Ascending aorta (tissue), 2 donors: ENCODE measurements at regions not wholly inside any gene's neighbourhood (a gene's known extent, or its start where the extent isn't known, plus 50 kb on each side); places are given as distances from the start of the nearest gene placed in this dataset.
"Not testable (repeated sequence)": the region's sequence is repeated elsewhere in the genome, so short reads cannot be mapped to it uniquely, and the experiment has no call there.

ENCODE experiments used
- DNase-seq, 2 donors: peaks; one replicate each; pipeline ENCODE4 v3.0.0-alpha.2; 2019; ENCODE audit warnings: low spot score in 2 of 2
- H3K27ac ChIP-seq, 2 donors: fragments of 200-600 bp; sonication (generic); one replicate each; pipeline ENCODE4 v1.5.1; 2016 to 2017; ENCODE audit warnings: mild to moderate bottlenecking in 1 of 2
- H3K27me3 ChIP-seq: fragments of 200-600 bp; sonication (generic); one replicate; pipeline ENCODE4 v1.5.1; 2017
- H3K36me3 ChIP-seq, 2 donors: fragments of 200-600 bp; sonication (generic); one replicate each; pipeline ENCODE4 v1.5.1; 2016
- H3K4me1 ChIP-seq, 2 donors: fragments of 200-600 bp; sonication (generic); one replicate each; pipeline ENCODE4 v1.5.1; 2016 to 2017; ENCODE audit warnings: mild to moderate bottlenecking in 1 of 2
- H3K4me3 ChIP-seq, 2 donors: fragments of 200-600 bp; sonication (generic); one replicate each; pipeline ENCODE4 v1.5.1; 2016 to 2017; ENCODE audit warnings: mild to moderate bottlenecking in 1 of 2
- H3K9me3 ChIP-seq, 2 donors: fragments of 200-600 bp; sonication (generic); one replicate each; pipeline ENCODE4 v1.5.1; 2016
- CTCF ChIP-seq, 3 experiments: fragments of 200-600 bp in 2 of 3; fragments of 450-650 bp in 1 of 3; sonication (generic) in 2 of 3; IDR thresholded peaks; one replicate each; pipeline ENCODE4 v1.5.1; 2016 to 2019; ENCODE audit warnings: antibody characterized with exemption in 3 of 3, mild to moderate bottlenecking in 1 of 3, moderate library complexity in 1 of 3
- intact Hi-C: fragments of 100-400 bp; cut with DNase I; formaldehyde crosslinking; loops from one replicate; pipeline ENCODE4 v1.15.1; 2023

- Histone ChIP-seq H3K4me3 (no peak overlapping the region), H3K36me3 (no peaks in the 10 kb centered on the region), H3K27me3 (no peaks in the 10 kb centered on the region), H3K9me3 (no peaks in the 10 kb centered on the region), H3K27ac (no peak overlapping the region), H3K4me1 (peaks cover 6 to 10% of the 10 kb centered on the region in 2 donors)
- intact Hi-C loops: no loop called here
- no peak for TF ChIP-seq CTCF (IDR thresholded peaks at IDR 0.05)
- DNase-seq: no peak
Measured at GRCh38 chr5:38670878-38671277, 114.4 kb upstream of the LIFR start.

- Histone ChIP-seq H3K36me3 (no peaks in the 10 kb centered on the region), H3K27ac (no peak overlapping the region), H3K4me3 (no peak overlapping the region), H3K27me3 (no peaks in the 10 kb centered on the region), H3K4me1 (no peaks in the 10 kb centered on the region), H3K9me3 (no peaks in the 10 kb centered on the region)
- intact Hi-C loops: no loop called here
- TF ChIP-seq CTCF (IDR thresholded peaks at IDR 0.05): no peak
- DNase-seq: no peak
Measured at GRCh38 chr5:38672059-38672788, 115.8 kb upstream of the LIFR start.

- intact Hi-C loops: no loop called here
- Histone ChIP-seq H3K27ac (no peak overlapping the region), H3K27me3 (no peaks in the 10 kb centered on the region), H3K36me3 (no peaks in the 10 kb centered on the region), H3K4me3 (no peak overlapping the region), H3K9me3 (no peaks in the 10 kb centered on the region), H3K4me1 (no peaks in the 10 kb centered on the region)
- no peak for DNase-seq
- no peak for TF ChIP-seq CTCF (IDR thresholded peaks at IDR 0.05)
Measured at GRCh38 chr5:38673671-38674071, 117.2 kb upstream of the LIFR start.

GRCh38 chr5:38675443-38675842, 119.0 kb upstream of the LIFR start:
- no peak overlapping the region for H3K4me3 ChIP-seq

GRCh38 chr5:38677636-38678035, 121.2 kb upstream of the LIFR start:
- Histone ChIP-seq H3K9me3 (no peaks in the 10 kb centered on the region), H3K4me3 (no peak overlapping the region), H3K36me3 (no peaks in the 10 kb centered on the region), H3K27ac (no peak overlapping the region), H3K27me3 (no peaks in the 10 kb centered on the region), H3K4me1 (no peaks in the 10 kb centered on the region)
- DNase-seq: no peak
- no peak for TF ChIP-seq CTCF (IDR thresholded peaks at IDR 0.05)
- intact Hi-C loops: no loop called here

More at GRCh38 chr5:38675443-38675842, 119.0 kb upstream of the LIFR start:
- Histone ChIP-seq H3K4me1 (no peaks in the 10 kb centered on the region), H3K9me3 (no peaks in the 10 kb centered on the region), H3K27me3 (no peaks in the 10 kb centered on the region), H3K36me3 (no peaks in the 10 kb centered on the region), H3K27ac (no peak overlapping the region)
- no peak for DNase-seq
- no peak for TF ChIP-seq CTCF (IDR thresholded peaks at IDR 0.05)
- intact Hi-C loops: no loop called here

- no peaks in the 10 kb centered on the region for H3K9me3 ChIP-seq
- intact Hi-C loops: no loop called here
- H3K36me3 ChIP-seq: no peaks in the 10 kb centered on the region
- no peaks in the 10 kb centered on the region for H3K27me3 ChIP-seq
- no peak for TF ChIP-seq CTCF (IDR thresholded peaks at IDR 0.05)
- DNase-seq: no peak
- H3K4me1 ChIP-seq: no peaks in the 10 kb centered on the region
- no peak overlapping the region for H3K4me3 ChIP-seq
- no peak overlapping the region for H3K27ac ChIP-seq
Measured at GRCh38 chr5:38678076-38678475, 121.6 kb upstream of the LIFR start.

- H3K4me3 ChIP-seq, H3K27ac ChIP-seq, H3K27me3 ChIP-seq, H3K9me3 ChIP-seq, H3K4me1 ChIP-seq, DNase-seq, H3K36me3 ChIP-seq, intact Hi-C loops: not testable (repeated sequence)
Measured at GRCh38 chr5:38678697-38679096, 122.3 kb upstream of the LIFR start.
